ENCODE measurements at regions not wholly inside any gene's neighbourhood (a gene's known extent, or its start where the extent isn't known, plus 50 kb on each side); places are given as distances from the start of the nearest gene placed in this dataset.

- ATAC-seq = no peak
- Histone ChIP-seq H3K4me3 (ENCODE audit: low read length) (no peak overlapping the region), H3K9me3 (ENCODE audit: control insufficient read depth, low read length) (no peaks in the 10 kb centered on the region), H3K27me3 (ENCODE audit: control insufficient read depth, insufficient read depth) (no peaks in the 10 kb centered on the region), H3K27ac (ENCODE audit: low read length) (no peak overlapping the region), H3K4me1 (ENCODE audit: control insufficient read depth, insufficient read depth, low read length) (peaks cover under 1% of the 10 kb centered on the region)
- intact Hi-C loops (cut with DNase I) = no loop called here
- no peak for DNase-seq
- 89% methylated on average over 1 of the region's 1 CpG for WGBS
Measured at GRCh38 chr13:74682746-74683145, 548.5 kb upstream of the KLF12 start.

- no peak overlapping the region for H3K4me3 ChIP-seq (ENCODE audit: low read length)
- no peak for ATAC-seq
- H3K9me3 ChIP-seq (ENCODE audit: control insufficient read depth, low read length) = no peaks in the 10 kb centered on the region
- intact Hi-C loops (cut with DNase I) = no loop called here
- H3K27me3 ChIP-seq (ENCODE audit: control insufficient read depth, insufficient read depth) = no peaks in the 10 kb centered on the region
- 93% methylated on average over 3 of the region's 3 CpGs for WGBS
- DNase-seq = no peak
- H3K27ac ChIP-seq (ENCODE audit: low read length) = no peak overlapping the region
- no peaks in the 10 kb centered on the region for H3K4me1 ChIP-seq (ENCODE audit: control insufficient read depth, insufficient read depth, low read length)
Measured at GRCh38 chr13:74681891-74682290, 547.7 kb upstream of the KLF12 start.

- H3K9me3 ChIP-seq (ENCODE audit: control insufficient read depth, low read length) = no peaks in the 10 kb centered on the region
- no peaks in the 10 kb centered on the region for H3K4me1 ChIP-seq (ENCODE audit: control insufficient read depth, insufficient read depth, low read length)
- no peak overlapping the region for H3K4me3 ChIP-seq (ENCODE audit: low read length)
- intact Hi-C loops (cut with DNase I) = no loop called here
- H3K27me3 ChIP-seq (ENCODE audit: control insufficient read depth, insufficient read depth) = no peaks in the 10 kb centered on the region
- ATAC-seq = no peak
- no peak overlapping the region for H3K27ac ChIP-seq (ENCODE audit: low read length)
- no peak for DNase-seq
- 49% methylated on average over 1 of the region's 1 CpG for WGBS
Measured at GRCh38 chr13:74678308-74678965, 544.2 kb upstream of the KLF12 start.

DNA sequence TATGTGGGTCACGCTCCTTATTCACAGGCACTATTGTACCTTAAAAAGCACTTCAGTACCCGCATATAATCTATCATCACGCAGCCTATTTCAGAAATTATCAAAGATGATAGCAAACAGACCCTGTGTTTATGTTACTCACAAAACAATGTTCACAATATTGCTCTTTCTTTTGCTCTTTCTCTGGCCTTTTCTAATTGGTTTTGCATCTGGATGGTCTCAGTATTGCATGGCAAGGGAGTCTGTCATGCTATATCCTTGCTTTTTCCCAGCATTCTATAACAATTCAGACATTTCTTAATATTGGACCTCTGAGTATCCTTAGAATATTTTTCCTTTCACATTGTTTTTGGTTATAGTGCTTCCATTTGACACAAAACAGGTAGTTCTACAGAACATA is 541.8 kb upstream of the KLF12 start:
- Histone ChIP-seq H3K27ac (ENCODE audit: low read length) (no peak overlapping the region), H3K9me3 (ENCODE audit: control insufficient read depth, low read length) (no peaks in the 10 kb centered on the region), H3K4me1 (ENCODE audit: control insufficient read depth, insufficient read depth, low read length) (no peaks in the 10 kb centered on the region), H3K27me3 (ENCODE audit: control insufficient read depth, insufficient read depth) (no peaks in the 10 kb centered on the region), H3K4me3 (ENCODE audit: low read length) (no peak overlapping the region)
- WGBS = 84% methylated on average over 3 of the region's 3 CpGs
- DNase-seq = no peak
- ATAC-seq = no peak
- intact Hi-C loops (cut with DNase I) = no loop called here

GRCh38 chr13:74675182-74675581 is 541.0 kb upstream of the KLF12 start:
- no peaks in the 10 kb centered on the region for H3K27me3 ChIP-seq (ENCODE audit: control insufficient read depth, insufficient read depth)
- no peak overlapping the region for H3K27ac ChIP-seq (ENCODE audit: low read length)
- H3K4me1 ChIP-seq (ENCODE audit: control insufficient read depth, insufficient read depth, low read length) = no peaks in the 10 kb centered on the region
- no peak for DNase-seq
- intact Hi-C loops (cut with DNase I) = no loop called here
- H3K9me3 ChIP-seq (ENCODE audit: control insufficient read depth, low read length) = no peaks in the 10 kb centered on the region
- no peak for ATAC-seq
- WGBS = 85% methylated on average over 5 of the region's 5 CpGs
- no peak overlapping the region for H3K4me3 ChIP-seq (ENCODE audit: low read length)

GRCh38 chr13:74674720-74675119 is 540.5 kb upstream of the KLF12 start:
- Histone ChIP-seq H3K27me3 (ENCODE audit: control insufficient read depth, insufficient read depth) (no peaks in the 10 kb centered on the region), H3K27ac (ENCODE audit: low read length) (no peak overlapping the region), H3K4me3 (ENCODE audit: low read length) (no peak overlapping the region), H3K9me3 (ENCODE audit: control insufficient read depth, low read length) (no peaks in the 10 kb centered on the region), H3K4me1 (ENCODE audit: control insufficient read depth, insufficient read depth, low read length) (no peaks in the 10 kb centered on the region)
- intact Hi-C loops (cut with DNase I) = no loop called here
- ATAC-seq = no peak
- no peak for DNase-seq
- WGBS = 93% methylated on average over 1 of the region's 1 CpG

DNA sequence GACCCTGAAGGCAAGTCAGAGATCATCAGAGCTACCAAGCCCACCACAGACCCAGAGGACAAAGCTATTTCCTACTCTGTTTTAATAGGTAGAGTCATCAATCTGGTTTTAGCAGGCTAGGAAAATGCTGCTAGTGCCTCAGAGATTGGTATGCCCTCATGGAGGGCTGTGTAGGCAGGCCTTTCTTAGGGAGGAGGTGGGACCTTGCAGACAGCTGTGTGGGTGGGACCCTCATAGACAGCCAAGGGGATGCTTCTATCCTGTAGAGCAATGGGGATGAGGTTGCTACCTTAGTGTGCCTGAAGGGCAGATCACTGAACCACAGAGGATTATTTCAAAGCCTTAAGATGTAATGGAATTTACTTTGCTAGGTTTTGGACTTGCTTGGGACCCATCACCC is 534.9 kb upstream of the KLF12 start:
- Histone ChIP-seq H3K4me3 (ENCODE audit: low read length) (no peak overlapping the region), H3K9me3 (ENCODE audit: control insufficient read depth, low read length) (no peaks in the 10 kb centered on the region), H3K4me1 (ENCODE audit: control insufficient read depth, insufficient read depth, low read length) (no peaks in the 10 kb centered on the region), H3K27ac (ENCODE audit: low read length) (no peak overlapping the region), H3K27me3 (ENCODE audit: control insufficient read depth, insufficient read depth) (no peaks in the 10 kb centered on the region)
- ATAC-seq (no peak), DNase-seq (no peak)
- intact Hi-C loops (cut with DNase I) = no loop called here

GRCh38 chr13:74667656-74668203 is 533.5 kb upstream of the KLF12 start:
- no peak overlapping the region for H3K27ac ChIP-seq (ENCODE audit: low read length)
- no peak for DNase-seq
- intact Hi-C loops (cut with DNase I) = no loop called here
- no peak overlapping the region for H3K4me3 ChIP-seq (ENCODE audit: low read length)
- WGBS = 55% methylated on average over 3 of the region's 3 CpGs
- no peaks in the 10 kb centered on the region for H3K9me3 ChIP-seq (ENCODE audit: control insufficient read depth, low read length)
- H3K27me3 ChIP-seq (ENCODE audit: control insufficient read depth, insufficient read depth) = no peaks in the 10 kb centered on the region
- H3K4me1 ChIP-seq (ENCODE audit: control insufficient read depth, insufficient read depth, low read length) = no peaks in the 10 kb centered on the region
- no peak for ATAC-seq

- no peaks in the 10 kb centered on the region for H3K27me3 ChIP-seq (ENCODE audit: control insufficient read depth, insufficient read depth)
- no peak overlapping the region for H3K4me3 ChIP-seq (ENCODE audit: low read length)
- peak in 1 of 2 donors; percentile 60 for ATAC-seq
- H3K27ac ChIP-seq (ENCODE audit: low read length) = no peak overlapping the region
- H3K4me1 ChIP-seq (ENCODE audit: control insufficient read depth, insufficient read depth, low read length) = no peaks in the 10 kb centered on the region
- intact Hi-C loops (cut with DNase I) = no loop called here
- peak; percentile 58 to 79 (median 58) for DNase-seq
- no peaks in the 10 kb centered on the region for H3K9me3 ChIP-seq (ENCODE audit: control insufficient read depth, low read length)
- WGBS = 61% methylated on average over 2 of the region's 2 CpGs
Measured at GRCh38 chr13:74662905-74663304, 528.7 kb upstream of the KLF12 start.

- Histone ChIP-seq H3K9me3 (ENCODE audit: control insufficient read depth, low read length) (no peaks in the 10 kb centered on the region), H3K27me3 (ENCODE audit: control insufficient read depth, insufficient read depth) (no peaks in the 10 kb centered on the region), H3K4me3 (ENCODE audit: low read length) (no peak overlapping the region), H3K4me1 (ENCODE audit: control insufficient read depth, insufficient read depth, low read length) (no peaks in the 10 kb centered on the region), H3K27ac (ENCODE audit: low read length) (no peak overlapping the region)
- intact Hi-C loops (cut with DNase I) = no loop called here
- ATAC-seq (no peak), DNase-seq (no peak)
- 86% methylated on average over 2 of the region's 2 CpGs for WGBS
Measured at GRCh38 chr13:74661851-74662250, 527.6 kb upstream of the KLF12 start.

DNA sequence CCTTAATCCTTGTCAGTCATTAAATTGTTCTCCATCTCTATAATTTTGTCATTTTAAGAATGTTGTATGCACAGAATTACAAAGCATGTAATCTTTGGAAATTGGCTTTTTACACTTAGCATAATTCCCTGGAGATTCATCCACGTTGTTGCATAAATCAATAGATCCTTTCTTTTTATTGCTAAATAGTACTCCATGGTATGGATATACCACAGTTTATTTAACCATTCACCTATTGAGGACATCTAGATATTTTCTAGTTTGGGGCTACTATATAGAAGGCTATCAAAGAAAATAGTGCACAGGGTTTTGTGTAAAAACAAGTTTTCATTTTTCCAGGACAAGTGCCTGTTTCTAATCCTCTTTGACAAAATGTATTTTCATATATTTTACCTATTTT is 523.6 kb upstream of the KLF12 start:
- 82% methylated on average over 1 of the region's 1 CpG for WGBS

GRCh38 chr13:74651121-74651520 is 516.9 kb upstream of the KLF12 start:
- no peak for DNase-seq
- no peaks in the 10 kb centered on the region for H3K4me1 ChIP-seq (ENCODE audit: control insufficient read depth, insufficient read depth, low read length)
- H3K27me3 ChIP-seq (ENCODE audit: control insufficient read depth, insufficient read depth) = no peaks in the 10 kb centered on the region
- no peak for ATAC-seq
- H3K9me3 ChIP-seq (ENCODE audit: control insufficient read depth, low read length) = no peaks in the 10 kb centered on the region
- intact Hi-C loops (cut with DNase I) = no loop called here
- H3K4me3 ChIP-seq (ENCODE audit: low read length) = no peak overlapping the region
- 73% methylated on average over 1 of the region's 1 CpG for WGBS
- H3K27ac ChIP-seq (ENCODE audit: low read length) = no peak overlapping the region

More for the DNA sequence above, 523.6 kb upstream of the KLF12 start:
- ATAC-seq = no peak
- Histone ChIP-seq H3K4me1 (ENCODE audit: control insufficient read depth, insufficient read depth, low read length) (no peaks in the 10 kb centered on the region), H3K9me3 (ENCODE audit: control insufficient read depth, low read length) (no peaks in the 10 kb centered on the region), H3K27me3 (ENCODE audit: control insufficient read depth, insufficient read depth) (no peaks in the 10 kb centered on the region), H3K27ac (ENCODE audit: low read length) (no peak overlapping the region), H3K4me3 (ENCODE audit: low read length) (no peak overlapping the region)
- no peak for DNase-seq
- intact Hi-C loops (cut with DNase I) = no loop called here

All from right cardiac atrium (tissue), 5 donors.